Astrocyte of the cerebellum (primary cell): ENCODE measurements at regions not wholly inside any gene's neighbourhood (a gene's known extent, or its start where the extent isn't known, plus 50 kb on each side); places are given as distances from the start of the nearest gene placed in this dataset.
"Not testable (repeated sequence)": the region's sequence is repeated elsewhere in the genome, so short reads cannot be mapped to it uniquely, and the experiment has no call there.

Experiments used
- DNase-seq: peaks from one replicate; pipeline ENCODE4 v3.0.0-alpha.2; 2011; ENCODE audit warnings: low read depth
- H3K4me3 ChIP-seq: 2 replicates; pipeline ENCODE4 v1.5.1; 2011; ENCODE audit warnings: mild to moderate bottlenecking, low read depth, low read length, moderate library complexity
- in situ Hi-C: cut with HindIII; loops from 2 replicates; pipeline ENCODE4 v1.10.0; 2017; ENCODE audit warnings: low sequenced_read_pairs
- TF ChIP-seq, protein P1 (sequence below): IDR thresholded peaks from 2 replicates; pipeline ENCODE4 v1.5.1; 2012; ENCODE audit warnings: low read length, low read depth, moderate library complexity, mild to moderate bottlenecking; ENCODE audit errors: missing control alignments

GRCh38 chr6:68225729-68226128, 409.4 kb upstream of the ADGRB3 start:
- H3K4me3 ChIP-seq, result no peak overlapping the region
- in situ Hi-C loops, result no loop called here
- TF ChIP-seq, protein P1, sequence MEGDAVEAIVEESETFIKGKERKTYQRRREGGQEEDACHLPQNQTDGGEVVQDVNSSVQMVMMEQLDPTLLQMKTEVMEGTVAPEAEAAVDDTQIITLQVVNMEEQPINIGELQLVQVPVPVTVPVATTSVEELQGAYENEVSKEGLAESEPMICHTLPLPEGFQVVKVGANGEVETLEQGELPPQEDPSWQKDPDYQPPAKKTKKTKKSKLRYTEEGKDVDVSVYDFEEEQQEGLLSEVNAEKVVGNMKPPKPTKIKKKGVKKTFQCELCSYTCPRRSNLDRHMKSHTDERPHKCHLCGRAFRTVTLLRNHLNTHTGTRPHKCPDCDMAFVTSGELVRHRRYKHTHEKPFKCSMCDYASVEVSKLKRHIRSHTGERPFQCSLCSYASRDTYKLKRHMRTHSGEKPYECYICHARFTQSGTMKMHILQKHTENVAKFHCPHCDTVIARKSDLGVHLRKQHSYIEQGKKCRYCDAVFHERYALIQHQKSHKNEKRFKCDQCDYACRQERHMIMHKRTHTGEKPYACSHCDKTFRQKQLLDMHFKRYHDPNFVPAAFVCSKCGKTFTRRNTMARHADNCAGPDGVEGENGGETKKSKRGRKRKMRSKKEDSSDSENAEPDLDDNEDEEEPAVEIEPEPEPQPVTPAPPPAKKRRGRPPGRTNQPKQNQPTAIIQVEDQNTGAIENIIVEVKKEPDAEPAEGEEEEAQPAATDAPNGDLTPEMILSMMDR, result no peak
- no peak for DNase-seq

- in situ Hi-C loops, result no loop called here
- H3K4me3 ChIP-seq, result no peak overlapping the region
- TF ChIP-seq, protein P1, result no peak
- no peak for DNase-seq
Measured at GRCh38 chr6:68211242-68211795, 423.8 kb upstream of the ADGRB3 start.

DNA sequence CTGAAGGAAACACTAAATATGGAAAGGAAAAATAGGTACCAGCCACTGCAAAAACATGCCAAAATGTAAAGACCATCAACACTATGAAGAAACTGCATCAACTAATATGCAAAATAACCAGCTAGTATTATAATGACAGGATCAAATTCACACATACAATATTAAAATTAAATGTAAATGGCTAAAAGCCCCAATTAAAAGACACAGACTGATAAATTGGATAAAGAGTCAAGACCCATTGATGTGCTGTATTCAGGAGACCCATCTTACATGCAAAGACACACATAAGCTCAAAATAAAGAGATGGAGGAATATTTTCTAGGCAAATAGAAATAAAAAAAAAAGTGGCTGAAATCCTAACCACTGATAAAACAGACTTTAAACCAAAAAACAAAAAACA, 427.5 kb upstream of the ADGRB3 start:
- DNase-seq, in situ Hi-C loops: not testable (repeated sequence)

GRCh38 chr6:68200929-68201328, 434.2 kb upstream of the ADGRB3 start:
- H3K4me3 ChIP-seq, result no peak overlapping the region
- TF ChIP-seq, protein P1, result no peak
- in situ Hi-C loops, result no loop called here
- DNase-seq, result no peak

More for the DNA sequence above, 427.5 kb upstream of the ADGRB3 start:
- not testable (repeated sequence) for H3K4me3 ChIP-seq

DNA sequence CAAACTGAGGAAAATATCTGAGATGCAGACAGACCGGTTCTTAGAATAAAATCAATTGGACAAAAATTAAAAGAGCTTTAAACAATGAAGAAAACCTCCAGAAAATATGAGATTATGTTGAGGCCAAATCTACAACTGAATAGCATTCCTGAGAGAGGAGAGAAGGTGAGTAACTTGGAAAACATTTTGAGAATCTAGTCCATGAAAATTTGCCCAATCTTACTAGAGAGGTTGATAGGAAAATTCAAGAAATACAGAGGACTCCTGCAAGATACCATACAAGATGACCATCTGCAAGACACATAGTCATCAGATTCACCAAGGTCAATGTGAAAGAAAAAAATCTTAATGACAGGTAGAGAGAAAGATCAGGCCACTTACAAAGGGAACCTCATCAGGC, 437.7 kb upstream of the ADGRB3 start:
- in situ Hi-C loops, result no loop called here
- no peak overlapping the region for H3K4me3 ChIP-seq
- DNase-seq, result no peak
- TF ChIP-seq, protein P1, result no peak

- TF ChIP-seq, protein P1, result no peak
- in situ Hi-C loops, result no loop called here
- DNase-seq, result no peak
Measured at GRCh38 chr6:68196645-68197044, 438.4 kb upstream of the ADGRB3 start.

DNA sequence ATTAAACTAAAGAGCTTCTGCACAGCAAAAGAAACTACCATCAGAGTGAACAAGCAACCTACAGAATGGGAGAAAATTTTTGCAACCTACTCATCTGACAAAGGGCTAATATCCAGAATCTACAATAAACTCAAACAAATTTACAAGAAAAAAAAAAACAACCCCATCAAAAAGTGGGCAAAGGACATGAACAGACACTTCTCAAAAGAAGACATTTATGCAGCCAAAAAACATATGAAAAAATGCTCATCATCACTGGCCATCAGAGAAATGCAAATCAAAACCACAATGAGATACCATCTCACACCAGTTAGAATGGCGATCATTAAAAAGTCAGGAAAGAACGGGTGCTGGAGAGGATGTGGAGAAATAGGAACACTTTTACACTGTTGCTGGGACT, 439.3 kb upstream of the ADGRB3 start:
- H3K4me3 ChIP-seq, in situ Hi-C loops, DNase-seq: not testable (repeated sequence)

More at GRCh38 chr6:68196645-68197044, 438.4 kb upstream of the ADGRB3 start:
- no peak overlapping the region for H3K4me3 ChIP-seq
